WTC11 (cell line): ENCODE measurements at regions not wholly inside any gene's neighbourhood (a gene's known extent, or its start where the extent isn't known, plus 50 kb on each side); places are given as distances from the start of the nearest gene placed in this dataset.

Experiments used
- ATAC-seq: fragments of 200-7000 bp; cut with Tn5 transposase; 2 replicates; pipeline ENCODE4 v1.10.0; 2021; ENCODE audit warnings: mild to moderate bottlenecking, moderate library complexity
- CTCF ChIA-PET: fragments of 300-600 bp; sonication (Branson Sonifier 250); formaldehyde crosslinking; loops from one replicate; lab custom pipeline; 2021; ENCODE audit warnings: antibody characterized with exemption; lab: Charles Lee
- POLR2A ChIA-PET: fragments of 350-600 bp; sonication (Branson Sonifier 250); formaldehyde crosslinking; loops from one replicate; lab custom pipeline; 2021; ENCODE audit warnings: antibody characterized with exemption; lab: Charles Lee
- DNase-seq: peaks from one replicate; pipeline ENCODE4 v3.0.0; 2021; ENCODE audit warnings: low spot score
- H3K27ac Mint-ChIP-seq: 2 replicates; pipeline ENCODE4 v1.8.0; 2021; ENCODE audit warnings: mixed read lengths
- H3K27me3 Mint-ChIP-seq: 2 replicates; pipeline ENCODE4 v1.8.0; 2021; ENCODE audit warnings: low read depth, mild to moderate bottlenecking, moderate library complexity, mixed read lengths
- H3K36me3 Mint-ChIP-seq: 2 replicates; pipeline ENCODE4 v1.8.0; 2021; ENCODE audit warnings: mixed read lengths
- H3K4me1 Mint-ChIP-seq: 2 replicates; pipeline ENCODE4 v1.8.0; 2022; ENCODE audit warnings: mixed read lengths
- H3K4me3 Mint-ChIP-seq: 2 replicates; pipeline ENCODE4 v1.8.0; 2021; ENCODE audit warnings: mild to moderate bottlenecking, moderate library complexity, mixed read lengths
- H3K9me3 Mint-ChIP-seq: 2 replicates; pipeline ENCODE4 v1.8.0; 2021; ENCODE audit warnings: mixed read lengths
- CBFB ChIP-seq: sonication (generic); formaldehyde crosslinking; IDR thresholded peaks from 2 replicates; pipeline ENCODE4 v1.8.1; 2022; ENCODE audit warnings: mild to moderate bottlenecking, low read depth, missing genetic modification reagents
- ESRRA ChIP-seq: sonication (generic); formaldehyde crosslinking; IDR thresholded peaks from 2 replicates; pipeline ENCODE4 v1.8.1; 2022; ENCODE audit warnings: mild to moderate bottlenecking, missing genetic modification reagents, borderline replicate concordance
- NFE2L1 ChIP-seq: sonication (generic); formaldehyde crosslinking; IDR thresholded peaks from 2 replicates; pipeline ENCODE4 v1.8.1; 2023; ENCODE audit warnings: missing genetic modification reagents
- PRRX2 ChIP-seq: fragments of 250-450 bp; sonication (Bioruptor Pico); IDR thresholded peaks from 2 replicates; pipeline ENCODE4 v1.8.0; 2021; ENCODE audit warnings: mild to moderate bottlenecking
- TF ChIP-seq, protein P1 (sequence below): sonication (generic); formaldehyde crosslinking; IDR thresholded peaks from 2 replicates; pipeline ENCODE4 v1.8.1; 2023; ENCODE audit warnings: mild to moderate bottlenecking, missing genetic modification reagents, borderline replicate concordance
- TF ChIP-seq, protein P2 (sequence below): fragments of 200-600 bp; IDR thresholded peaks from 2 replicates; pipeline ENCODE4 v1.8.0; 2022; ENCODE audit warnings: antibody characterized with exemption
- TF ChIP-seq, protein P3 (sequence below): sonication (generic); formaldehyde crosslinking; IDR thresholded peaks from 2 replicates; pipeline ENCODE4 v1.8.1; 2023; ENCODE audit warnings: mild to moderate bottlenecking, missing genetic modification reagents
- TF ChIP-seq, protein P4 (sequence below): sonication (generic); formaldehyde crosslinking; IDR thresholded peaks from 2 replicates; pipeline ENCODE4 v1.8.0; 2023; ENCODE audit warnings: missing genetic modification reagents, mild to moderate bottlenecking, borderline replicate concordance

DNA sequence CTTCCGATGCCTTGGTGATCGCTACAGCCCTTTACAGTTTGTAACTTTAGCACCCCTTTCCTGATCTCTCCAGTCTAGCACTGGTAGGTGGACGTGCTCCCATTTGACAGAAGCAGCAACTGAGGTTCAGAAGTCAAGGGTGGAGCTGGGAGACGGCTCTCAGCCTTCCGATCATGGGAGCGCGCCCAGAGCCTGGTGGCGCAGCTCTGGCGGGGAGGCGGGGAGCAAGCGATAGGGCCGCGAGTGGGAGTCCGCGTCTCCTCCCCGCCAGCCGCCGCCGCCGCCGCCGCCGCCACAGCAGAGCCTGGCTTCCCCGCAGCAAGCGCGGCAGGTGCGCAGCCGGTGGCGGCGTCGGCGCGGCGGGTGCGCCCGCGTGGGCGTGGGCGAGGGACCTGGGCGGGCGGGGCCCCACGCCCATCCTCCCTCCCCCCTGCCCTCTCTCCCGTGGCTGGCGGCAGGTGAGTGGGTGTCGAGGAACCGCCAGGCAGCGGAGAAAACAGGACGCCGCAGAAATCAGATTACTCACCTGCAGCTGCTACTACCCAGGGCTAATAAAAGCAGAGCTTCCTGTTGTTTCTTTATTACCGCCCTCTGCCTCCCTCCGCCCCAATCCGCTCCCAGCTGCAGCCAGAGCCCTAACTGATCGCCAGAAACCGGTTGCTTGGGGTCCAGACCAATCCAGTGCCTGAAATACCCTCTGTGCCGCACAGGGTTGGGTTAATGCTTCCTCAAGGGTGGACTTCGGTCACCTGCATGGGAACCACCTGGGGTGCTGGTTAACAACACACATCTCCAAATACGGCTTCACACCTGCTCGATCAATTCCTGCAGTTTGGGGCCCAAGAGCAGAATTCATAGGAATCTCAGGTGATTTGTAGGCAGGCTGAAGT, 60.2 kb upstream of the ID3 start (continued):
- TF ChIP-seq, protein P1, sequence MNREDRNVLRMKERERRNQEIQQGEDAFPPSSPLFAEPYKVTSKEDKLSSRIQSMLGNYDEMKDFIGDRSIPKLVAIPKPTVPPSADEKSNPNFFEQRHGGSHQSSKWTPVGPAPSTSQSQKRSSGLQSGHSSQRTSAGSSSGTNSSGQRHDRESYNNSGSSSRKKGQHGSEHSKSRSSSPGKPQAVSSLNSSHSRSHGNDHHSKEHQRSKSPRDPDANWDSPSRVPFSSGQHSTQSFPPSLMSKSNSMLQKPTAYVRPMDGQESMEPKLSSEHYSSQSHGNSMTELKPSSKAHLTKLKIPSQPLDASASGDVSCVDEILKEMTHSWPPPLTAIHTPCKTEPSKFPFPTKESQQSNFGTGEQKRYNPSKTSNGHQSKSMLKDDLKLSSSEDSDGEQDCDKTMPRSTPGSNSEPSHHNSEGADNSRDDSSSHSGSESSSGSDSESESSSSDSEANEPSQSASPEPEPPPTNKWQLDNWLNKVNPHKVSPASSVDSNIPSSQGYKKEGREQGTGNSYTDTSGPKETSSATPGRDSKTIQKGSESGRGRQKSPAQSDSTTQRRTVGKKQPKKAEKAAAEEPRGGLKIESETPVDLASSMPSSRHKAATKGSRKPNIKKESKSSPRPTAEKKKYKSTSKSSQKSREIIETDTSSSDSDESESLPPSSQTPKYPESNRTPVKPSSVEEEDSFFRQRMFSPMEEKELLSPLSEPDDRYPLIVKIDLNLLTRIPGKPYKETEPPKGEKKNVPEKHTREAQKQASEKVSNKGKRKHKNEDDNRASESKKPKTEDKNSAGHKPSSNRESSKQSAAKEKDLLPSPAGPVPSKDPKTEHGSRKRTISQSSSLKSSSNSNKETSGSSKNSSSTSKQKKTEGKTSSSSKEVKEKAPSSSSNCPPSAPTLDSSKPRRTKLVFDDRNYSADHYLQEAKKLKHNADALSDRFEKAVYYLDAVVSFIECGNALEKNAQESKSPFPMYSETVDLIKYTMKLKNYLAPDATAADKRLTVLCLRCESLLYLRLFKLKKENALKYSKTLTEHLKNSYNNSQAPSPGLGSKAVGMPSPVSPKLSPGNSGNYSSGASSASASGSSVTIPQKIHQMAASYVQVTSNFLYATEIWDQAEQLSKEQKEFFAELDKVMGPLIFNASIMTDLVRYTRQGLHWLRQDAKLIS: no peak

DNA sequence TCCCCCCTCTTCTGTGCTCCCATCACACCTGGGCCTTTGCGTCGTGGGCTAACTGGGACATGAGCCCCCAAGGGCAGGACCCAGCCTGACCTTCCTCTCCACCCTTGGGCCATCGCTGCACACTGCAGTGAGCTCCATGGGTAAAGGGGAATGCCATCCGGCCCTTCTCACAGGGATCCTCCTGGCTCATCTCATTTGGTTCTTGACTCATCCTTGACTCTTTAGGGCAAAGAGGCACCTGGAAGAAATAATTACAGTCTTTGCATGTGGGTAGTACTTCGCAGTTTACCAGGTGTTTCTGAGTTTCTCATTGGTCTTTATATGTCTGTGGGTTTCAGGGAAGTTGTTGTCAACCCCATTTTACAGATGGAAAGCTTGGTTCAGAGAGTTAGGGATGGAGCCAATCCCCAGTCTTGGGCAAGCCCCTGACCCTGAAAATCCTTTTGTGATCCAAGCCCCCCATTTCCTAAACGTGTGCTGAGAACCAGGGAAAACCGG, 59.3 kb upstream of the ID3 start:
- ATAC-seq (no peak), DNase-seq (no peak)
- Mint-ChIP-seq H3K4me3 (peak overlapping the region; percentile 49), H3K9me3 (peaks cover 5% of the 10 kb centered on the region; the same call in 1 of the 2 replicates), H3K27ac (no peak overlapping the region), H3K27me3 (peaks cover 28% of the 10 kb centered on the region), H3K36me3 (no peaks in the 10 kb centered on the region), H3K4me1 (peaks cover 32% of the 10 kb centered on the region)
- ChIA-PET CTCF (interaction anchor here (0.6 to 4.4 kb wide), 9 partner anchors 9 to 122 kb away, joined by 3 to 40 read pairs (median 4); partner anchors contain the start of gene ID3), POLR2A (interaction anchor here (0.6 to 1.2 kb wide), 3 partner anchors 19 to 78 kb away, joined by 3 to 6 read pairs (median 3); no protein-coding TSS in a partner anchor)
- no peak for TF ChIP-seq ESRRA (CRISPR knock-in tag)
- TF ChIP-seq, protein P2, sequence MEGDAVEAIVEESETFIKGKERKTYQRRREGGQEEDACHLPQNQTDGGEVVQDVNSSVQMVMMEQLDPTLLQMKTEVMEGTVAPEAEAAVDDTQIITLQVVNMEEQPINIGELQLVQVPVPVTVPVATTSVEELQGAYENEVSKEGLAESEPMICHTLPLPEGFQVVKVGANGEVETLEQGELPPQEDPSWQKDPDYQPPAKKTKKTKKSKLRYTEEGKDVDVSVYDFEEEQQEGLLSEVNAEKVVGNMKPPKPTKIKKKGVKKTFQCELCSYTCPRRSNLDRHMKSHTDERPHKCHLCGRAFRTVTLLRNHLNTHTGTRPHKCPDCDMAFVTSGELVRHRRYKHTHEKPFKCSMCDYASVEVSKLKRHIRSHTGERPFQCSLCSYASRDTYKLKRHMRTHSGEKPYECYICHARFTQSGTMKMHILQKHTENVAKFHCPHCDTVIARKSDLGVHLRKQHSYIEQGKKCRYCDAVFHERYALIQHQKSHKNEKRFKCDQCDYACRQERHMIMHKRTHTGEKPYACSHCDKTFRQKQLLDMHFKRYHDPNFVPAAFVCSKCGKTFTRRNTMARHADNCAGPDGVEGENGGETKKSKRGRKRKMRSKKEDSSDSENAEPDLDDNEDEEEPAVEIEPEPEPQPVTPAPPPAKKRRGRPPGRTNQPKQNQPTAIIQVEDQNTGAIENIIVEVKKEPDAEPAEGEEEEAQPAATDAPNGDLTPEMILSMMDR: no peak
- TF ChIP-seq, protein P3, sequence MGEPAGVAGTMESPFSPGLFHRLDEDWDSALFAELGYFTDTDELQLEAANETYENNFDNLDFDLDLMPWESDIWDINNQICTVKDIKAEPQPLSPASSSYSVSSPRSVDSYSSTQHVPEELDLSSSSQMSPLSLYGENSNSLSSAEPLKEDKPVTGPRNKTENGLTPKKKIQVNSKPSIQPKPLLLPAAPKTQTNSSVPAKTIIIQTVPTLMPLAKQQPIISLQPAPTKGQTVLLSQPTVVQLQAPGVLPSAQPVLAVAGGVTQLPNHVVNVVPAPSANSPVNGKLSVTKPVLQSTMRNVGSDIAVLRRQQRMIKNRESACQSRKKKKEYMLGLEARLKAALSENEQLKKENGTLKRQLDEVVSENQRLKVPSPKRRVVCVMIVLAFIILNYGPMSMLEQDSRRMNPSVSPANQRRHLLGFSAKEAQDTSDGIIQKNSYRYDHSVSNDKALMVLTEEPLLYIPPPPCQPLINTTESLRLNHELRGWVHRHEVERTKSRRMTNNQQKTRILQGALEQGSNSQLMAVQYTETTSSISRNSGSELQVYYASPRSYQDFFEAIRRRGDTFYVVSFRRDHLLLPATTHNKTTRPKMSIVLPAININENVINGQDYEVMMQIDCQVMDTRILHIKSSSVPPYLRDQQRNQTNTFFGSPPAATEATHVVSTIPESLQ (CRISPR knock-in tag): no peak
- no peak for TF ChIP-seq CBFB (CRISPR knock-in tag)
- TF ChIP-seq, protein P4, sequence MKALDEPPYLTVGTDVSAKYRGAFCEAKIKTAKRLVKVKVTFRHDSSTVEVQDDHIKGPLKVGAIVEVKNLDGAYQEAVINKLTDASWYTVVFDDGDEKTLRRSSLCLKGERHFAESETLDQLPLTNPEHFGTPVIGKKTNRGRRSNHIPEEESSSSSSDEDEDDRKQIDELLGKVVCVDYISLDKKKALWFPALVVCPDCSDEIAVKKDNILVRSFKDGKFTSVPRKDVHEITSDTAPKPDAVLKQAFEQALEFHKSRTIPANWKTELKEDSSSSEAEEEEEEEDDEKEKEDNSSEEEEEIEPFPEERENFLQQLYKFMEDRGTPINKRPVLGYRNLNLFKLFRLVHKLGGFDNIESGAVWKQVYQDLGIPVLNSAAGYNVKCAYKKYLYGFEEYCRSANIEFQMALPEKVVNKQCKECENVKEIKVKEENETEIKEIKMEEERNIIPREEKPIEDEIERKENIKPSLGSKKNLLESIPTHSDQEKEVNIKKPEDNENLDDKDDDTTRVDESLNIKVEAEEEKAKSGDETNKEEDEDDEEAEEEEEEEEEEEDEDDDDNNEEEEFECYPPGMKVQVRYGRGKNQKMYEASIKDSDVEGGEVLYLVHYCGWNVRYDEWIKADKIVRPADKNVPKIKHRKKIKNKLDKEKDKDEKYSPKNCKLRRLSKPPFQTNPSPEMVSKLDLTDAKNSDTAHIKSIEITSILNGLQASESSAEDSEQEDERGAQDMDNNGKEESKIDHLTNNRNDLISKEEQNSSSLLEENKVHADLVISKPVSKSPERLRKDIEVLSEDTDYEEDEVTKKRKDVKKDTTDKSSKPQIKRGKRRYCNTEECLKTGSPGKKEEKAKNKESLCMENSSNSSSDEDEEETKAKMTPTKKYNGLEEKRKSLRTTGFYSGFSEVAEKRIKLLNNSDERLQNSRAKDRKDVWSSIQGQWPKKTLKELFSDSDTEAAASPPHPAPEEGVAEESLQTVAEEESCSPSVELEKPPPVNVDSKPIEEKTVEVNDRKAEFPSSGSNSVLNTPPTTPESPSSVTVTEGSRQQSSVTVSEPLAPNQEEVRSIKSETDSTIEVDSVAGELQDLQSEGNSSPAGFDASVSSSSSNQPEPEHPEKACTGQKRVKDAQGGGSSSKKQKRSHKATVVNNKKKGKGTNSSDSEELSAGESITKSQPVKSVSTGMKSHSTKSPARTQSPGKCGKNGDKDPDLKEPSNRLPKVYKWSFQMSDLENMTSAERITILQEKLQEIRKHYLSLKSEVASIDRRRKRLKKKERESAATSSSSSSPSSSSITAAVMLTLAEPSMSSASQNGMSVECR (CRISPR knock-in tag): no peak
- TF ChIP-seq PRRX2 (CRISPR knock-in tag): no peak
- TF ChIP-seq NFE2L1 (CRISPR knock-in tag): no peak
